Inflammatory macrophage treated with lipopolysaccharide for 1 hour (primary cell): ENCODE measurements at regions not wholly inside any gene's neighbourhood (a gene's known extent, or its start where the extent isn't known, plus 50 kb on each side); places are given as distances from the start of the nearest gene placed in this dataset.

Source experiments
- DNase-seq, 2 donors: peaks; one replicate each; pipeline ENCODE4 v3.0.0-alpha.2; 2020 to 2022

DNA sequence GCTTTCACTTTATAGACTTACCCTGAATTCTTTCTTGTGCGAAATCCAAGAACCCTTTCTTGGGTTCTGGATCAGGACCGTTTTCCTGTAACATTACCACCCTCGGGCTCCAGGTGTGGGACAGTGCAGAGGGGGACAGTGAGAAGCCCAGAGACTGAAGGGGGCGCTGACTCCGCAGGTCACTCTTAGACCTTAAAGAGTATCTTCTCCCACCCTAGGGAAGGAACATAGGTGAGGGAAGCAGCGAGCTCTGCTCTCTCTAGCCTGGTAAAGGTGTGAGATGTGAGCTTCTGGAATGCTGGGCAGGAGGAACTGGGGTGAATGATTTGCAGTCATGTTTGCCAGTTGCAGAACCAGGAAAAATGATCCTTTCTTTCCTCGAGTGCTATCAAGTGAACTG, 80.8 kb upstream of the ZNF507 start:
- no peak for DNase-seq

DNA sequence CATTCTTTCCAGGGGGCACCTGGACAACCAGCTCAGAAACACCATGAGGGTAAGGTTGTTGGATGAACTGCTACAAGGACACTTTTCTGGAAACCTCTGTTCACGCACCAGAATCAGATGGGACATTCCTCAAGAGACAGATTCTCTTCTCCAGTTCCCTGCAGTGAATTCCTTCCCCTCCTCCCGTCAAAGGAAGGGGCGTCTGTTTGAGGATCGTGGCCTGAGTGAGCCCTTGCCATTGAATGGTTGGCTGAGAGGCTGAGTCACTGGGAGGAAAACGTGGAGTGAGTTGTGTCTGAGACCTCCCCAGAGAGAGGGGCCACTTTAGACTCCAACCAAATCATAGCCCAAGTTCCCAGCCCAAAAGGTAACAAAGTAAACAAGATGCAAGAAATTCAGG, 79.4 kb upstream of the ZNF507 start:
- no peak for DNase-seq

DNA sequence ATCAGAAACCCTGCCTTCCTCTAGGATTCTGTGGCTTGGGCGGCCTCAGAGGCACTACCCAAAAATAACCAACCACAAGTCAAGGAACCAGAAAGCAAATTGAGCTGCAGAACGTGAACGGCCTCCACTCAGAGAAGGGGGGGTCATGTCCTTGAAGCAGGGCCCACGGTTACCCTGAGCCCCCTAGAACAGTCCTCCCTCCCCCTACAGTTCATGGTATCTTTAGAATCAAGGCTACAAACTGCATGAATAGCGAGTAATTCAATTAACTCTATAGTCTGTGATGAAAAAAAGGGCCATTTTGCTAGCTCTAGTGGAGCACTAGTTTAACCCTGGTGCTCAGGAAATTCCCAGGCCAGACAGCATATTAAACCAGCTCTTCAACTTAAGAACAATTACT, 79.0 kb upstream of the ZNF507 start:
- DNase-seq, result no peak

DNA sequence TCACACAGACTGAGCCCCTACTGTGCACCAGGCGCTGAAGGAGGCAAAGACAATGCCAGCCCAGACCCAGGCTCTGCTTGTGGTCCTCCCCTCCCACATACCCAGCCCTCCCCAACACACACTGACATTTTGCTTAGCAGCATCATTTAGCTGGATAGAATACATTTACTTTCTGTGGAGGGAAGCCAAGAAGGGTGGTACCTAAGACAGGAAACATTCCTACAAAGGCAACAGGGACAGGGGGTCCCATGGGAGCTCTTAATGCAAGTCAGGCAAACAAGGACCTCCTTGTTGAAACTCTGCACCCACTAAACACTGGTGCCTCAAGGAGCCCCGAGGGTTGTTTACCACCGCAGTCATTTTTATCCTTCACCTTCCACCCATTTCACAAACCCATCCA, 77.0 kb upstream of the ZNF507 start:
- no peak for DNase-seq

DNA sequence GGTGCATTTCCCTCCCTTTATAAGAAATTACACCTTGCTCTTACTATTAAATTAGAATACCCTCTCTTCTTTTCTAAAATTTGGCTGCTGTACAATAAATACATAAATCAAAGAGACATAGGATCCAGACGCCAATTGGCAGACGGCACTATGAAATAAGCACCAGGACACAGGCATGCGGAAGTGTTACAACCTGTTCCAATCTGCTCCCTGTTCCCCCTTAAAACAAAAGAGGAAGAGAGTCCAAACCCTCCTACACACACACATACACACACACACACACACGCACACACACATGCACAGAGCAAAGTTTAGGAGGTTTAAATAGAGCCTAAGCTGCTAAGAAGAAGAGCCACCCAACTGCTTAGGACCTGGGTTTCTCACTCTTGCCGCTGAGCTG, 75.6 kb upstream of the ZNF507 start:
- DNase-seq, result peak in 1 of 2 donors; percentile 7

DNA sequence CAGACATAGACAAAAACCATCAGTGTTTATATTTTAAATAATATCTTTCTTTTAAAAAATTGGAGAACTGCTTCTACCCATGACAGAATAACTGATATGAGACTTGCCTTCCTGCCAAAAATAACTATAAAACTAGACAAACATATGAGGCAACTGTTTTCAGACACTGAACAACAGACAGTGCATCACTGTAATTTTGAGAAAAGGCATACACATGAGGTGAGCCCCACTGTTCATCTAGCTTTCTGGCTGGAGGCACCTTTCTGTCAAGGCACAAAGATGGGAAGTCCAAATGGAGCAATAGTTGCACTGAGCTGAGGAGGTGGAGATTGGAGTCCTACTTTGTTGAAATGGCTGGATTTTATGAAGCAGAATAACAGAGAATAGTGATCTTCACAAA, 71.9 kb upstream of the ZNF507 start:
- DNase-seq, result no peak

DNA sequence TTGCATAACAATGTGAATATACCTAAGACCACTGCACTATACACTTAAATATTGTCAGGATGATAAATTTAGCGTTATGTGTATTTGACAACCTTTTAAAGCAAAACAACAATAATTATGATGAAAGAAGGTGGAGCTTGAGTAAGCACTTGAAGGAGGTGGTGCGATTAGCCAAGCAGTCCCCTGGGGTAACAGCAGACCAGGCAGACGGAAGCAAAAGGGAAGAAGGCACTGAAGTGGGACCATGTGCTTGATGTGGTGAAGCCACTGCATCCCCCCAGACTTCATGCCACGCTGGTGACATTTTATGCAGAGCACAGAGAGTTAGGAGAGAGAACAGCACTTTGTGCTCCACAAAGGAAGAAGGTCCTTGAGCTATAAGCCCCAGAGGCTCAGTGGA, 58.3 kb upstream of the ZNF507 start:
- no peak for DNase-seq

DNA sequence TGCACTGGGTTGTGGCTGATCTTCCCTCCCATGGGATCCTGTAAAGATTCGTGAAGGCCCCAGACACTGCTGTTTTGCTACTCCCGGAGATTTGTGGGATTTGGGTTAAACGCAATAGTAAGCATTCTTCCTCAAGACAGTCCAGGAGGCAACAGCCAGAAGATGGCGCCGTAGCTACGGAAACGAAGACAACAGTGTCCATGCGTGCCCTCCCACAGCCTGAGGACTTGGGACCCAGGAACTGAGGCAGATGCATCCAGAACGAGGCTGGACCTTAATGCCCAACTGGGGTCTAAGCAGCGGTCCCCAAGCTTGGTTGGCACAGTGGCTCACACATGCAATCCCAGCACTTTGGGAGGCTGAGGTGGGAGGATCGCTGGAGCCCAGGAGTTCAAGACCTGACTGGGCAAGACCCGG, 57.6 kb upstream of the ZNF507 start:
- DNase-seq, result peak in 1 of 2 donors; percentile 20

DNA sequence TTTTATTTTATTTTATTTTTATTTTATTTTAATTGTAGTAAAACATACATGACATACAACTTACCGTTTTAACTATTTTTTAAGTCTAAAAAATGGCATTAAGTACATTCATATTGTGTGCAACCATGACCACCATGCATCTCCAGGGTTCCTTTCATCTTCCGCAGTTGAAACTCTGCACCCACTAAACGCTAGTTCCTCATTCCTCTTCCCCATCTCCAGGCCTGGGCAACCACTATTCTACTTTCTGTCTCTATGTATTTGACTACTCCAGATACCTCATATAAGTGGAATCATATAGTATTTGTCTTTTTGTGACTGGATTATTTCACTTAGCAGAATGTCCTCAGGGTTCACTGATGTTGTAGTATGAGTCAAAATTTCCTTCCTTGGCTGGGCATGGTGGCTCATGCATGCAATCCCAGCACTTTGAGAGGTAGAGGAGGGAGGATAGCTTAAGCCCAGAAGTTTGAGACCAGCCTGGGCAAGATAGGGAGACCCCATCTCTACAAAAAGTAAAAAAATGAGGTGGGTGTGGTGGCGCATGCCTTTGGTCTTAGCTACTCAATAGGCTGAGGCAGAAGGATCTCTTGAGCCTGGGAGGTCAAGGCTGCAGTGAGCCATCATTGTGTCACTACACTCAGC, 55.7 kb upstream of the ZNF507 start:
- DNase-seq, result peak; percentile 16 to 40

DNA sequence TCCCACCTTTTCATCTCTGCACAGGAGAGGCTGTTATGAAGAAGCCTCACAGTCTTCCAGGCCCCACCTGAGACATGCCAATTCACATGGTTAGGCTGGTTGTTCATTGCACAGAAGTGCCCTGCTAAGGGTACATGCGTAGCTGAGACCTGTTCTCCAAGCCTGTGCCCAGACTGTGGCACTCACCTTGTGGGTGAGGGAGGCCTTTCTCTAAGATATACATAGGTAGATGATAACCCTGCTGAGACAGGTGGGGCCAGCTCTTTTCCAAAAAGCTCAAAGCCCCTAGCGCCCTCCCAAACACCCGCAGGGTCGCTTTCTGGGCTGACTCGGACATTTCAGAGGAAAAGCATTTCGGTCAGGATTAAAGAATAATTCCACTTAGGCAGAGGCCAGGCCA, 53.5 kb upstream of the ZNF507 start:
- DNase-seq, result no peak

DNA sequence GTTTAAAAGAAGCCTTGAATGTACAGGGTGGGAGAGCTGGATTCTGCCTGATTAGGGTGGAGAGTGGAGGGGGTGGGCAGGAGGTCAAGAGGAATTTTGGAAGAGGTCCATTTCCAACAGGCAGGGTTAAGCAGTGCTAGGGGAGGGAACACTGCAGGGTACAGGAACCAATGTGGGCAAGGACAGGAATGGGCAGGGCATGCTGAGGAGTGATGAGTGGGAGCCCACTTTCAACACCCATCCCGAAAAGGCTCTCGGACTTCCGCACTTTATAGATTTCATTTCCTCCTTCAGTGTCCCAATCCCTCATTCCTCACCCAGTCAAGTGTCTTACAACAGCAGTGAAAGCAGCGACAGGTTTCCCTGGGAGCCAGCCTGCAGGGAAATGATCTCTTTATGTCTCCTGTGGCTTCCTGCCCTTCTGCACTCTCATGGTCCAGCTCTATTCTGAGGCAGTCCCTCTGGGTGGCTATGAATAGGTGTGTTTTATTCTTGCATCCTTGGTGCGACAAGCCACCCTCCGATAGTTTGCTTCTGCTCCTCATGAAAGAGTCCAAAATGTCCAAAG, 50.5 kb upstream of the ZNF507 start:
- DNase-seq, result no peak
